ENCODE measurements at regions not wholly inside any gene's neighbourhood (a gene's known extent, or its start where the extent isn't known, plus 50 kb on each side); places are given as distances from the start of the nearest gene placed in this dataset.

DNA sequence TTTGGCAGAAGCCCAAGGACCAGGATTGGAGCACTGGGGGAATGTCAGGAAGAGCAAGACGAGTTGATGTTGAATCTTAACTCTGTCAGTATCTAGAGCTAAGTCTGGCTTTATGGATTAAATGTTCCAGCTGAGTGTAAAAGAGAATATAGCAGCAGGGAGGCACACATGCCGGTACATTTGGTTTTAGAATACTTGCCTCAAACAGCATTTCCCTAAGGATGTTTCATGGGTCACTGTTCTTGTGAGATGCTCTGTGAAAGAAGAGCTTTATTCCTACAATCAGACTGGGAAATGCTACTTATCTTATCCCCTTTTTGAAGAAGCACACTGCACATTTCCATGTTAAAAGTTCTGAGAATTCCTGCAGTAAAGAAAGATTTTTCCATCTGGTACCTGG is 440.3 kb upstream of the B3GALT2 start:
- TF ChIP-seq, protein P1, sequence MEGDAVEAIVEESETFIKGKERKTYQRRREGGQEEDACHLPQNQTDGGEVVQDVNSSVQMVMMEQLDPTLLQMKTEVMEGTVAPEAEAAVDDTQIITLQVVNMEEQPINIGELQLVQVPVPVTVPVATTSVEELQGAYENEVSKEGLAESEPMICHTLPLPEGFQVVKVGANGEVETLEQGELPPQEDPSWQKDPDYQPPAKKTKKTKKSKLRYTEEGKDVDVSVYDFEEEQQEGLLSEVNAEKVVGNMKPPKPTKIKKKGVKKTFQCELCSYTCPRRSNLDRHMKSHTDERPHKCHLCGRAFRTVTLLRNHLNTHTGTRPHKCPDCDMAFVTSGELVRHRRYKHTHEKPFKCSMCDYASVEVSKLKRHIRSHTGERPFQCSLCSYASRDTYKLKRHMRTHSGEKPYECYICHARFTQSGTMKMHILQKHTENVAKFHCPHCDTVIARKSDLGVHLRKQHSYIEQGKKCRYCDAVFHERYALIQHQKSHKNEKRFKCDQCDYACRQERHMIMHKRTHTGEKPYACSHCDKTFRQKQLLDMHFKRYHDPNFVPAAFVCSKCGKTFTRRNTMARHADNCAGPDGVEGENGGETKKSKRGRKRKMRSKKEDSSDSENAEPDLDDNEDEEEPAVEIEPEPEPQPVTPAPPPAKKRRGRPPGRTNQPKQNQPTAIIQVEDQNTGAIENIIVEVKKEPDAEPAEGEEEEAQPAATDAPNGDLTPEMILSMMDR (IDR thresholded peaks at IDR 0.05), result no peak
- TF ChIP-seq NR3C1 (IDR thresholded peaks at IDR 0.05), result no peak
- TF ChIP-seq, protein P2, sequence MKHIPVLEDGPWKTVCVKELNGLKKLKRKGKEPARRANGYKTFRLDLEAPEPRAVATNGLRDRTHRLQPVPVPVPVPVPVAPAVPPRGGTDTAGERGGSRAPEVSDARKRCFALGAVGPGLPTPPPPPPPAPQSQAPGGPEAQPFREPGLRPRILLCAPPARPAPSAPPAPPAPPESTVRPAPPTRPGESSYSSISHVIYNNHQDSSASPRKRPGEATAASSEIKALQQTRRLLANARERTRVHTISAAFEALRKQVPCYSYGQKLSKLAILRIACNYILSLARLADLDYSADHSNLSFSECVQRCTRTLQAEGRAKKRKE (CRISPR knock-in tag; IDR thresholded peaks at IDR 0.05; ENCODE audit: low read depth), result no peak
- TF ChIP-seq FOSL2 (IDR thresholded peaks at IDR 0.05), result no peak
- TF ChIP-seq FOSL2 (CRISPR knock-in tag; IDR thresholded peaks at IDR 0.05), result no peak
- TF ChIP-seq EP300 (IDR thresholded peaks at IDR 0.05), result no peak
- no peak for TF ChIP-seq TP53 (CRISPR knock-in tag; IDR thresholded peaks at IDR 0.05)
- TF ChIP-seq MAFK (IDR thresholded peaks at IDR 0.05; ENCODE audit: partially characterized antibody), result no peak
- TF ChIP-seq SREBF2 (IDR thresholded peaks at IDR 0.05), result no peak
- TF ChIP-seq POLR2A (IDR thresholded peaks at IDR 0.05; ENCODE audit: low read length), result no peak
- TF ChIP-seq MYC (IDR thresholded peaks at IDR 0.05; ENCODE audit: borderline replicate concordance, low read length), result no peak
- no peak for TF ChIP-seq ZC3H11A (IDR thresholded peaks at IDR 0.05)
- TF ChIP-seq RAD21 (conservative IDR thresholded peaks at IDR 0.05 in 1 of 2, IDR thresholded peaks at IDR 0.05 in 1 of 2), result no peak
- TF ChIP-seq, protein P3, sequence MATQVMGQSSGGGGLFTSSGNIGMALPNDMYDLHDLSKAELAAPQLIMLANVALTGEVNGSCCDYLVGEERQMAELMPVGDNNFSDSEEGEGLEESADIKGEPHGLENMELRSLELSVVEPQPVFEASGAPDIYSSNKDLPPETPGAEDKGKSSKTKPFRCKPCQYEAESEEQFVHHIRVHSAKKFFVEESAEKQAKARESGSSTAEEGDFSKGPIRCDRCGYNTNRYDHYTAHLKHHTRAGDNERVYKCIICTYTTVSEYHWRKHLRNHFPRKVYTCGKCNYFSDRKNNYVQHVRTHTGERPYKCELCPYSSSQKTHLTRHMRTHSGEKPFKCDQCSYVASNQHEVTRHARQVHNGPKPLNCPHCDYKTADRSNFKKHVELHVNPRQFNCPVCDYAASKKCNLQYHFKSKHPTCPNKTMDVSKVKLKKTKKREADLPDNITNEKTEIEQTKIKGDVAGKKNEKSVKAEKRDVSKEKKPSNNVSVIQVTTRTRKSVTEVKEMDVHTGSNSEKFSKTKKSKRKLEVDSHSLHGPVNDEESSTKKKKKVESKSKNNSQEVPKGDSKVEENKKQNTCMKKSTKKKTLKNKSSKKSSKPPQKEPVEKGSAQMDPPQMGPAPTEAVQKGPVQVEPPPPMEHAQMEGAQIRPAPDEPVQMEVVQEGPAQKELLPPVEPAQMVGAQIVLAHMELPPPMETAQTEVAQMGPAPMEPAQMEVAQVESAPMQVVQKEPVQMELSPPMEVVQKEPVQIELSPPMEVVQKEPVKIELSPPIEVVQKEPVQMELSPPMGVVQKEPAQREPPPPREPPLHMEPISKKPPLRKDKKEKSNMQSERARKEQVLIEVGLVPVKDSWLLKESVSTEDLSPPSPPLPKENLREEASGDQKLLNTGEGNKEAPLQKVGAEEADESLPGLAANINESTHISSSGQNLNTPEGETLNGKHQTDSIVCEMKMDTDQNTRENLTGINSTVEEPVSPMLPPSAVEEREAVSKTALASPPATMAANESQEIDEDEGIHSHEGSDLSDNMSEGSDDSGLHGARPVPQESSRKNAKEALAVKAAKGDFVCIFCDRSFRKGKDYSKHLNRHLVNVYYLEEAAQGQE (IDR thresholded peaks at IDR 0.05), result no peak
- TF ChIP-seq RFX5 (IDR thresholded peaks at IDR 0.05), result no peak

All from A549 (cell line).